ENCODE measurements at regions not wholly inside any gene's neighbourhood (a gene's known extent, or its start where the extent isn't known, plus 50 kb on each side); places are given as distances from the start of the nearest gene placed in this dataset.

GRCh38 chr1:30014031-30014430, 709.4 kb downstream of the MATN1 start:
- TF ChIP-seq CTCF (IDR thresholded peaks at IDR 0.05) (no peak), POLR2A (IDR thresholded peaks at IDR 0.05) (no peak)

Measured in thyroid gland (tissue), 4 donors.